Natural killer cell (primary cell): ENCODE measurements at regions not wholly inside any gene's neighbourhood (a gene's known extent, or its start where the extent isn't known, plus 50 kb on each side); places are given as distances from the start of the nearest gene placed in this dataset.

Experiments
- ATAC-seq, 3 donors: fragments of 150-1000 bp in 2 of 3; fragments of 200-7000 bp in 1 of 3; cut with Tn5 transposase; 1 replicate in 1 of 3; 2 replicates in 2 of 3; pipeline ENCODE4 v1.10.0; 2021; ENCODE audit warnings: mild to moderate bottlenecking in 2 of 3, moderate library complexity in 2 of 3
- DNase-seq, 2 donors: peaks; one replicate each; pipeline versions ENCODE4 v3.0.0 to v3.0.0-alpha.2; 2013 to 2021; ENCODE audit warnings: mixed read lengths in 1 of 2
- H3K27ac ChIP-seq: one replicate; pipeline ENCODE4 v1.5.1; 2013; ENCODE audit warnings: mild to moderate bottlenecking, low read length
- H3K27me3 ChIP-seq: one replicate; pipeline ENCODE4 v1.6.1; 2013; ENCODE audit warnings: low read length; ENCODE audit not compliant: control insufficient read depth, insufficient read depth
- H3K36me3 ChIP-seq: one replicate; pipeline ENCODE4 v1.6.1; 2013; ENCODE audit warnings: low read length; ENCODE audit not compliant: control insufficient read depth, insufficient read depth
- H3K4me1 ChIP-seq: one replicate; pipeline ENCODE4 v1.6.1; 2013; ENCODE audit warnings: low read length; ENCODE audit not compliant: control insufficient read depth, insufficient read depth
- H3K4me3 ChIP-seq: one replicate; pipeline ENCODE4 v1.5.1; 2013; ENCODE audit warnings: low read length
- H3K9me3 ChIP-seq: one replicate; pipeline ENCODE4 v1.6.1; 2013; ENCODE audit warnings: low read length; ENCODE audit not compliant: control insufficient read depth, insufficient read depth
- H3K27ac Mint-ChIP-seq, 2 donors: one replicate each; pipeline ENCODE4 v1.8.0; 2022; ENCODE audit warnings: mild to moderate bottlenecking in 2 of 2, mixed read lengths in 2 of 2, moderate library complexity in 1 of 2
- H3K27me3 Mint-ChIP-seq, 2 donors: one replicate each; pipeline ENCODE4 v1.8.0; 2022; ENCODE audit warnings: low read depth in 2 of 2, mixed read lengths in 2 of 2
- H3K36me3 Mint-ChIP-seq: one replicate; pipeline ENCODE4 v1.8.0; 2022; ENCODE audit warnings: mixed read lengths
- H3K4me1 Mint-ChIP-seq, 2 donors: one replicate each; pipeline ENCODE4 v1.8.0; 2022; ENCODE audit warnings: mixed read lengths in 2 of 2
- H3K4me3 Mint-ChIP-seq: one replicate; pipeline ENCODE4 v1.8.0; 2022; ENCODE audit warnings: mild to moderate bottlenecking, moderate library complexity, mixed read lengths
- H3K9me3 Mint-ChIP-seq, 2 donors: one replicate each; pipeline ENCODE4 v1.8.0; 2022; ENCODE audit warnings: mixed read lengths in 2 of 2
- CTCF ChIP-seq: fragments of 200-600 bp; IDR thresholded peaks from one replicate; pipeline ENCODE4 v1.8.0; 2022; ENCODE audit warnings: antibody characterized with exemption
- WGBS: methylation state at CpG from one replicate; pipeline ENCODE4 v1.1.7; 2013; ENCODE audit warnings: missing lambda C conversion rate; ENCODE audit not compliant: insufficient coverage; 5-methylcytosine and 5-hydroxymethylcytosine counted together
- intact Hi-C: fragments of 100-400 bp; cut with micrococcal nuclease; formaldehyde crosslinking; loops from one replicate; pipeline ENCODE4 v1.14.2; 2022

- TF ChIP-seq CTCF: no peak
- no peaks in the 10 kb centered on the region for H3K9me3 ChIP-seq
- ATAC-seq: no peak
- H3K36me3 ChIP-seq: no peaks in the 10 kb centered on the region
- no peak overlapping the region for H3K4me3 ChIP-seq
- Mint-ChIP-seq H3K36me3 (no peaks in the 10 kb centered on the region), H3K27me3 (no peaks in the 10 kb centered on the region), H3K27ac (no peak overlapping the region), H3K4me1 (no peaks in the 10 kb centered on the region), H3K9me3 (no peaks in the 10 kb centered on the region), H3K4me3 (no peak overlapping the region)
- no peaks in the 10 kb centered on the region for H3K4me1 ChIP-seq
- no peaks in the 10 kb centered on the region for H3K27me3 ChIP-seq
- intact Hi-C loops: loop anchor here (5.0 kb wide), 1 partner anchor 1023 kb away; no protein-coding TSS in a partner anchor
- 100% methylated on average over 2 of the region's 3 CpGs for WGBS
- DNase-seq: no peak
- H3K27ac ChIP-seq: no peak overlapping the region
These were observed 61.6 kb upstream of the ARID5B start for GRCh38 chr10:61839916-61840315.

- no peaks in the 10 kb centered on the region for H3K27me3 ChIP-seq
- Mint-ChIP-seq H3K36me3 (no peaks in the 10 kb centered on the region), H3K4me3 (no peak overlapping the region), H3K9me3 (no peaks in the 10 kb centered on the region), H3K4me1 (no peaks in the 10 kb centered on the region), H3K27ac (no peak overlapping the region), H3K27me3 (no peaks in the 10 kb centered on the region)
- H3K4me1 ChIP-seq: no peaks in the 10 kb centered on the region
- ATAC-seq (no peak), DNase-seq (no peak)
- no peak overlapping the region for H3K4me3 ChIP-seq
- no peak overlapping the region for H3K27ac ChIP-seq
- H3K9me3 ChIP-seq: no peaks in the 10 kb centered on the region
- no peaks in the 10 kb centered on the region for H3K36me3 ChIP-seq
- no peak for TF ChIP-seq CTCF
- intact Hi-C loops: no loop called here
- 97% methylated on average over 3 of the region's 4 CpGs for WGBS
These were observed 61.1 kb upstream of the ARID5B start for GRCh38 chr10:61840403-61840802.

- TF ChIP-seq CTCF: no peak
These were observed 60.1 kb upstream of the ARID5B start for GRCh38 chr10:61841338-61841875.

GRCh38 chr10:61842755-61843497 is 58.6 kb upstream of the ARID5B start:
- Mint-ChIP-seq H3K27ac (no peak overlapping the region), H3K36me3 (no peaks in the 10 kb centered on the region), H3K9me3 (no peaks in the 10 kb centered on the region), H3K27me3 (no peaks in the 10 kb centered on the region), H3K4me3 (no peak overlapping the region), H3K4me1 (peaks cover 10 to 11% of the 10 kb centered on the region in 2 donors)
- Histone ChIP-seq H3K27me3 (no peaks in the 10 kb centered on the region), H3K36me3 (no peaks in the 10 kb centered on the region), H3K4me1 (no peaks in the 10 kb centered on the region), H3K4me3 (no peak overlapping the region), H3K9me3 (no peaks in the 10 kb centered on the region), H3K27ac (no peak overlapping the region)
- no peak for TF ChIP-seq CTCF
- intact Hi-C loops: no loop called here
- ATAC-seq (no peak), DNase-seq (no peak)
- 97% methylated on average over 4 of the region's 4 CpGs for WGBS

More at GRCh38 chr10:61841338-61841875, 60.1 kb upstream of the ARID5B start:
- no peaks in the 10 kb centered on the region for H3K27me3 Mint-ChIP-seq
- no peaks in the 10 kb centered on the region for H3K4me1 ChIP-seq
- no peaks in the 10 kb centered on the region for H3K9me3 ChIP-seq
- ATAC-seq (no peak), DNase-seq (no peak)
- H3K36me3 ChIP-seq: no peaks in the 10 kb centered on the region
- no peak overlapping the region for H3K27ac ChIP-seq
- H3K27ac Mint-ChIP-seq: no peak overlapping the region
- no peak overlapping the region for H3K4me3 ChIP-seq
- no peaks in the 10 kb centered on the region for H3K9me3 Mint-ChIP-seq
- intact Hi-C loops: no loop called here
- no peak overlapping the region for H3K4me3 Mint-ChIP-seq
- no peaks in the 10 kb centered on the region for H3K27me3 ChIP-seq
- H3K4me1 Mint-ChIP-seq: peaks cover 1% of the 10 kb centered on the region in 2 donors
- no peaks in the 10 kb centered on the region for H3K36me3 Mint-ChIP-seq
